GM19239 (cell line): ENCODE measurements at regions not wholly inside any gene's neighbourhood (a gene's known extent, or its start where the extent isn't known, plus 50 kb on each side); places are given as distances from the start of the nearest gene placed in this dataset.
"Not testable (repeated sequence)": the region's sequence is repeated elsewhere in the genome, so short reads cannot be mapped to it uniquely, and the experiment has no call there.

Source experiments
- DNase-seq: peaks from one replicate; pipeline ENCODE4 v3.0.0; 2011; ENCODE audit warnings: low spot score; ENCODE audit not compliant: insufficient read length
- FAIRE-seq: peaks from 2 replicates; lab custom pipeline; 2011; peaks lifted over from hg19 to GRCh38; lab: Jason Lieb, UNC

DNA sequence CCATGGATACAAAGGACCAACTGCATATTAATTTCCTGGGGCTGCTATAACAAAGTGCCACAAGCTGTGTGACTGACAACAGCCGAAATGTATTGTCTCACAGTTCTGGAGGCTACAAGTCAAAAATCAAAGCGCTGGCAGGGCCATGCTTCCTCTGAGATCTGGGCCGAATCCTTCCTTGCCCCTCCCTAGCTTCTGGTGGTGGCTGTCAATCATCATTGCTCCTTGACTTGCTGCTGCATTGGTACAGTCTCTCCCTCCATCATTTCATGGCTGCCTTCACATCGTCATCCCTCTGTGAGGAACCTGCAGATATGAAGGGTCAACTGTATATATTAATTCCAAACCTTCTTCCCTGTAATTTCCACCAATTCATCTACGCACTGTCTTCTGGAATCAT is 118.3 kb downstream of the EXOC5 start:
- DNase-seq (no peak), FAIRE-seq (no peak)

DNA sequence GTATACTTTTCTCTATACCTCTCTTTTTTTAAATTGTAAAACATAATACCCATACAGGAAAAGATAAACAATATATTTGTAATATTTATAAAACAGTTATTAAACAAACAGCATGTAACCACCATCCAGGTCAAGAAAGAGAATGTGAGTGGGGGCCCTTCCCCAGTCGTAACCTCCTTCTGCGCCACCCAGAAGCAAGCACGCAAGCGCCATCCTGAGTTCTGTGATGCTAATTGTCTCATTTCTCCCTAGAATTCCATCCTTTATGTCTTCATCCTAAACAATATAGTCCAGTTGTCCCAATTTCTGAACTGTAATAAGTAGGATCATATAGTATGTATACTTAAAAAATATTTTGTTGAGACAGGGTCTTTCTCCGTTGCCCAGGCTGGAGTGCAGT is 129.5 kb downstream of the EXOC5 start:
- DNase-seq = no peak
- FAIRE-seq = no peak

DNA sequence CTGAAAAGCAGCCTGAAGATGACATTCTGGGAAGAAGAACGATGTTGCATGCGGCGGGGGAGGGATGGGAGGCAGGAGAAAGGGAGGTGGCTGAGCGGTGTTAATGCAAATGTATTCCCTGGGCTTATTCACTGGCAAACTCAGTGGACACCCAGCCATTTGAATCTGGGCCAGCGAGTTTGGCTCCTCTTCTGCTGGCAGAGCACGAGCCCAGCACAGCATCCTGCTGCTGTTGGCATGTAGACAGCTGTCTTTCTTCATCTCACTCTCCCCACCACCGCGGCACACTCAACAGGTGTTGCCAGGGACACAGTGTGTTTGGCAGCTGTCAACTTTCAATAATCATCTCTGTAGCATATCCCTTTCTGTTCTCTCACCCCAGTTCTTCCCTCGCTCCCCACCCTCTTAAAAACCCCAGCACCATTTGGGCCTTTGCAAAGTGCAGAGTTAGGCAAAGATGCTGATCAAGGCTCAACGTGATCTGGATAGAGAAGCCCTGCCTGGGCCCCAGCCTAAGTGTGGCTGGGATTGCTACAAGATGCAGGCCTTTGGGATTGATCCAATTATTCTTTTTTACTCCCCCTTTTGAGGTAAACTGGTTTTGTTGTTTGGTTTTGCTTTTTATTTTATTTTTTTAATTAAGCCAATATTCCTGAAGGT is 131.9 kb downstream of the EXOC5 start:
- DNase-seq (no peak), FAIRE-seq (no peak)

DNA sequence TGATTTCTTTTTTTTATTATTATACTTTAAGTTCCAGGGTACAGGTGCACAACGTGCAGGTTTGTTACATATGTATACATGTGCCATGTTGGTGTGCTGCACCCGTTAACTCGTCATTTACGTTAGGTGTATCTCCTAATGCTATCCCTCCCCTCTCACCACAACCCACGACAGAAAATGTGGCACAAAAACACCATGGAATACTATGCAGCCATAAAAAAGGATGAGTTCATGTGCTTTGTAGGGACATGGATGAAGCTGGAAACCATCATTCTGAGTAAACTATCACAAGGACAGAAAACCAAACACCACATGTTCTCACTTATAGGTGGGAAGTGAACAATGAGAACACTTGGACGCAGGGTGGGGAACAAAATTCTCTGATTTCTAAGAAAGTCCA is 140.9 kb downstream of the EXOC5 start:
- not testable (repeated sequence) for DNase-seq, FAIRE-seq

DNA sequence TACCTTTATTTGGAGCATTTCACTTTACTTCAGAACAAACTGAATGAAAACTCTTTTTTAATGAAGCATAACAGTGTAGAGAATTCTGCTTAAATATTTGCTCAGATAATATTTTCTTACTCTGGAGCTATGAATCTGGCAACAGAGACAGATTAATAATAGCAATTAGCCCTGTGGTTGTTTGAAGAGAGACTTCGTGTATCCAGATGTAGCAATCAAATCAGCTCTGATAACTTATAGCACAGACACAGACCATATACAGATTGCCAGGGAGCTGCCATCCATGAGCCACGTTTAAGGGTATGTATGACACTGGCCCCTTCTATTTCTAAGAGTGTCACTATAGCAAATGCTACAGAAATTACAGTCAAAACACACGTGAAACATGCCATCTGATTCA is 146.6 kb downstream of the EXOC5 start:
- DNase-seq (no peak), FAIRE-seq (no peak)

DNA sequence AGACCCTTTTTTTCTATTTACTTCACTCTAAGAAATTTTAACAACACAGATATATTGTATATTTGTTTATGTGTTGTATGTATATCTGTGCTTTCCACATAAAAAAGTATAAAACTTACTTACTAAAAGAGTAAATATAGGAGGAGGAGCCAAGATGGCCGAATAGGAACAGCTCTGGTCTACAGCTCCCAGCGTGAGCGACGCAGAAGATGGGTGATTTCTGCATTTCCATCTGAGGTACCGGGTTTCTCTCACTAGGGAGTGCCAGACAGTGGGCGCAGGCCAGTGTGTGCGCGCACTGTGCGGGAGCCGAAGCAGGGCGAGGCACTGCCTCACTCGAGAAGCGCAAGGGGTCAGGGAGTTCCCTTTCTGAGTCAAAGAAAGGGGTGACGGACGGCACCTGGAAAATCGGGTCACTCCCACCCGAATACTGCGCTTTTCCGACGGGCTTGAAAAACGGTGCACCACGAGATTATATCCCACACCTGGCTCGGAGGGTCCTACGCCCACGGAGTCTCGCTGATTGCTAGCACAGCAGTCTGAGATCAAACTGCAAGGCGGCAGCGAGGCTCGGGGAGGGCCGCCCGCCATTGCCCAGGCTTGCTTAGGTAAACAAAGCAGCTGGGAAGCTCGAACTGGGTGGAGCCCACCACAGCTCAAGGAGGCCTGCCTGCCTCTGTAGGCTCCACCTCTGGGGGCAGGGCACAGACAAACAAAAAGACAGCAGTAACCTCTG is 156.5 kb downstream of the EXOC5 start:
- FAIRE-seq, DNase-seq: not testable (repeated sequence)

DNA sequence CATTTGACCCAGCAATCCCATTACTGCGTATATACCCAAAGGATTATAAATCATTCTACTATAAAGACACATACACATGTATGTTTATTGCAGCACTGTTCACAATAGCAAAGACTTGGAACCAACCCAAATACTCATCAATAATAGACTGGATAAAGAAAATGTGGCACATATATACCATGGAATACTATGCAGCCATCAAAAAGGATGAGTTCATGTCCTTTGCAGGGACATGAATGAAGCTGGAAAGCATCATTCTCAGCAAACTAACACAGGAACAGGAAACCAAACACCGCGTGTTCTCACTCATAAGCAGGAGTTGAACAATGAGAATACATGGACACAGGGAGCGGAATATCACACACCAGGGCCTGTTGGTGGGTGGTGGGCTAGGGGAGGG is 158.3 kb downstream of the EXOC5 start:
- FAIRE-seq, DNase-seq: not testable (repeated sequence)

DNA sequence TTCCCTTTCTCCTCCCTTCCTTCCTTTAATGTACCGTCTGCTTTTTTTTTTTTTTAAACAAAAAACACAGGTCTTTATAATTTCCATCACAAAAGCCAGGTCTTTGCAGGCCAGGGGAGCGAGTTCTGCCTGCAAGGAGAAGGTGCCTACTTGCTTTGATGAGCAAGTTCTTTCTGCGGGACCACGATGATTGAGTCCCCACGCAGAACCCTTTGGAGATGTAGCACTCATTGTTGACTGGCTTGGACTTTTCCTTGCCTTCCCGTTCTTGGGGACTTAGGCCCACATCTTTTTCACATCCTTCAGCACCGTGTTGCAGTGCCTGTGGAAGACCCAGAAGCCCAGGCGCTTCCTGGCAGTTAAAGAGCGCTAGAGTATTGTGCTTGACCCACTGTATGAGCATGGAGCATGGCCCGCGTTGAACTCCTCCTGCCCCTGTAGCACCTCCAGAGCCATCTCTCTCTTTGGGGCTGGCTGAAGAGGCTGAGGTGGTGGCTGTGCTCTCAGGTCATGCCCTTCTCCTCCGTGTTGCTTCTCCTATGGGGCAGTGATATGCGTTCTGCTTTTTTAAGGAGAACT is 177.6 kb downstream of the EXOC5 start:
- no peak for FAIRE-seq
- no peak for DNase-seq

DNA sequence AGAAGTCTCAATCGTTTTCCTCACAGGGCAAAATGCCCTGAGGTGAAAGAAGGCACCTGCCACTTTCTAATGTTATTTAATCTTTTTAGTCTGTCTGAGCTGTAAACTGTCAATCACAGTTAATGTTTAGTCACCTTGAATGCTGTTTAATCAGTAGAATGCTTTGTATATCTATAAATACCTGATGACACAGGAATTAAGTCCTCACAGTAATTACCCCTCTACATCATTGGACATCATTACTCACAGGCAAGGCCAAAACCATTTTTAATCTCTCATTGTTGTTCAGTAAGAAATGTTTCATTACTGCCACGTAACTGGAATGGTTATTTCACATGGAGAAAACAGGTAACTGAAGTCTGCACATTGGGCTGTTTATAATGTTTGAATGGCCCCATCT is 178.8 kb downstream of the EXOC5 start:
- FAIRE-seq (no peak), DNase-seq (no peak)

DNA sequence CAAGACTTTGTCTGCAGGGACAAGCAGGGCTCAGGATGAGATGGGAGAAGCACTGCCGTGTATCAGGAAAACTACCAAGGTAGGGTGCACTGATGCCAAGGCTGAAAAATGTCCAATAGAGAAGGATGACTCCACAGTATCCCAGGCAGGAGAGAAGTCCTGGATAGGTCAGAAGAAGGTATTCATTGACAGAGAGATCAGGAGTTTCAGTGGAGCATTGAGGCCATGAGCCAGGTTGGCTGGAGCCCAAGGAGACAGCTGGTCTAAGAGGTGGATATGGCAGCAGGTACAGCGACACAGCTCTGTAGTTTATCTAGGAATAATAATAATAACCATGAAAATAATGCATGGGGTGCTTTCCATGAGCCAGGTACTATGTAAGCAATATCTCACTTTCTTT is 180.9 kb downstream of the EXOC5 start:
- FAIRE-seq (no peak), DNase-seq (no peak)

DNA sequence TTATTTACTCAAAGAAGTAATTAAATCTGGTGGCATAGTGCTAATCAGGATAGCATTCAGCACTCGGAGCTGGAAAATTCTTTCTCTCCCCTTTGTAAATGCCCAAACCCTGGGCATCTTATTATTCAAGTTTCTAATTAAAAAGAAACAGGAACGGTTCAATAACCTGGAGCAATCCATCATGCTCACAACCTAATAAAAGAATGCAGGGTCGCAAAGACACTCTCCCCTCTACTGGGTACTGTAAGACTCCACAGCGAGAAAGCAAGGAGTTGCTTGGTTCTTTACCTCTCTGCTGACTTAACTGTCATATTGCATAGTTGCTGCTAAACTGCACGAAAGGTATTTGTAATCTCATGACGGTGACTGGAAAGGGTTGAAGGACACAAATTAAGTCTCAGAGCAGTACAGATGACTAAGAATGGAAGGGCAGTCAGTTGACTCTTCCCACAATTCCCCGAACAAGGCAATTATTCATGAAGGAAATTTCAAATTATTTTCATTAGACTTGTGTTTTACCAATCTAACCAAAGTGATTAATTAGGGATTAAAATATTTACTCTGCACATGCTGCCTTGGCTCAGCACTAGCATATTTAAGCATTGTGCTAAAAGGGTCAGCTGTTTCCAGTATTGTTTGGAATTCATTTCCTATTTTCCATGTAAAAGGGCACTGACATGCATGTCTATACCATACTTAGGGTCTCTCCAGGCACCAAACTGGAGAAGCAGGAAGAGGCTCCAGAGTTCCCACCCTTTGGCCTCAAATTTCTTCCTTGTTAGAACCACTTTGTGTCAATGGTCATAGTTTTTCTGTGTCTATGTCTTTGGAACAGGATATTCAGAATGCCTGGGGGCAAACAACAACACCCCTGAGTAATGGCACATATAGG is 182.2 kb downstream of the EXOC5 start:
- no peak for FAIRE-seq
- no peak for DNase-seq

DNA sequence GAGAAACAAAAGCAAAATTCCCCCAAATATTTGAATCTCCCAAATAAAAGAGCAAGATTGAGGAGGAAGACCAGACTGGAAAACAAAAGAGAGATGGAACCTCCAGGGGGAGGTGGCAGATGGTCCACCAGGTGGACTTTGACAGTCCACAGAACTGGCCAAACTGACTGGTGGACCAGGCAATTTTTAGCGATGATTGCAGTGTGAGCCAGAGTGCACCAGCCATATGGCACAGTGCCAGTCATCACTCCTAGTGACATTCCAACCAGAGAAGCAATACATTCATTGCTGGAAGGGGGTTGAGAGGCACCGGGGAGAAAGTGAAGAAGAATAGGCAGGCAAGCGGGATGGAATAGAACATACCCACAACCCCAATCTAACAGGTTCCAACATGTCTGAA is 182.9 kb downstream of the EXOC5 start:
- DNase-seq = no peak
- FAIRE-seq = no peak

DNA sequence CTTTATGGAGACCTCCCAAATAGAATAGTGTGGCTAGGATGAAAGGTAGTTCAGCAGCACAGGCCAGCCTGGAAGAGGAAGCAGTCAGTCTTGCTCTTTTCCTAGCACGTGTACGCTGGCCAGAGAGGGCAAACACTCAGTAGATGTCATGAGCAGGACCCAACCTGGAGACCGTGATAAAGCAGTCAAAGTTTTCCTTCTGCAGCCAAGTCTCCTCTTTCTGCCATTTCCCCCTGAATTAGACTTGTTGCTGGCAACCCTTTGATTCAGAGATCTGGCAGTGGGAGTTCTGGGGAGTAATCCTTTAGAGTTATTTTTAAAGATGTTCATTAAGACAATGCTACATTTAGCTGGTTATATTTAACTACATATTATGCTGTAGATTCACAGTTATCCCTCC is 183.7 kb downstream of the EXOC5 start:
- FAIRE-seq = no peak
- no peak for DNase-seq

DNA sequence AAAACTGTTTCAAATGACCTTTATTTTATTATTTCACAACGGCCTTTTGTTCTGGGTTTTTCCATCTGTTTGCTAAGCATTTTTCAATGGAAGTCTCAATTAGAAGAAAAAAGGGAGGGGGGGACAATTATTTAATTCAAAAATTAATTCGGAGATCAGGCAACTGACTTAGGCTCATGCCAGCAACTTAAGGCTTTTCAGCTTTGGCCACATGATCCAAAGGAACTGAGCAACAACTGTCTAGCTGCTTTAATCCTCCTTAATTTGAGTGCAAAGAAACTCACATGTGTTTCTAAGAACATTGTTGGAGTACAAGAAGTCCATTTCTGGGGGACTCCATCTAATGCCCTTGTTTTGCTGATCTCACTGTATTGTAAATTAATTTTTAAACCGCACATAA is 188.0 kb downstream of the EXOC5 start:
- no peak for FAIRE-seq

DNA sequence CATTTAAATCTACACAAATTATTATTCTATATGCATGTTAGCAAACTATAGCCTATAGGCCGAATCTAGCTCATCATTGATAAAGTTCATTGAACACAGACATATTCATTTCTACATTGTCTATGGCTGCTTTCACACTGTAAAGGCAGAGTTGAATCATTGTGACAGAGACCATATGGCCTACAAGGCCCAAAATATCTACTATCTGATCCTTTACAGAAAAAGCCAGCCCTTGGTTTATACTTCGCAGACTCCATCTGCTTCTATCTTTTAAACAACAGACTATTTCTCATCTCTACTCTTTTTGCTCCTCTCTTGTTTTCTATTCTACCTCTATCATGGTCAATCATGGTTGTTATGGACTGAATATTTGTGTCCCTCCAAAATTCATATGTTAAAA is 190.7 kb downstream of the EXOC5 start:
- no peak for DNase-seq
- FAIRE-seq = no peak

More for the DNA sequence above, 188.0 kb downstream of the EXOC5 start:
- DNase-seq = no peak

DNA sequence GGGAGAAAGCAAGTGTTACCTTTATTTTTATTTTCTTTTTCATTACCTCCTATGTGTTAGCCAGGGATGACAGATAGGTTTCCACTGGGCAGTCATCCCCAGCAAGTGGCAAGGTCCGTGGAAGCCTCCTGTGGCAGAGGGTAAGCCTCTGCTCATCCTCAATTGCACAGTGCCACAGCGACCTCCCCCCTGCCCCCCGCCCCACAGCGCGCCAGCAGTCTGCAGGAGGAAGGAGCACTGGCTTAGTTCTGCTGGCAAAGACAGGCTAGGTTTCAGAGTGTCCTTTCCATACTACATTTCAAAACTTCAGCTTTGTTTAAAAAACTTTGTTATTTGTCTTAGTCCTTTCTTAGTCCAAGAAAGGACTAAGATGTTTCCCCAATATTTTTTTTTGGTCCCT is 194.7 kb downstream of the EXOC5 start:
- no peak for FAIRE-seq
- no peak for DNase-seq

DNA sequence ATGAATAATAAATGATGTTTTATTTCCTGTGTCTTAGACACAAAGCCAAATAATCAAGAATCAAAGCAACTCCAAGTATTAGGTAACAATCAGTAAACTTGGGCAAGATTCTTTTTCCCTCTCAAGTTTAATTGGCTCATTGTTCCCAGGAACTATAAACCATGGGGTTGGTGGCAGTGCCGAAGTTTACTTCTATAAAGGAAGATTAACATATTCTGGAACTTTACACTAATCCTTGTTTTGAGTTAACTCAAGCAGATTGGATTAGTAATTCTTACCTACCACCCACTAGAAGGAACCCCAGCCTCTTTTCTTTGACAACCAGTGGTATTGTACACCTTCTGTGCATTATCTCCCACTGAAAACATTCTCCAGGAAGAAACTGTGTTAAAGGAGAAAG is 197.1 kb downstream of the EXOC5 start:
- no peak for DNase-seq

DNA sequence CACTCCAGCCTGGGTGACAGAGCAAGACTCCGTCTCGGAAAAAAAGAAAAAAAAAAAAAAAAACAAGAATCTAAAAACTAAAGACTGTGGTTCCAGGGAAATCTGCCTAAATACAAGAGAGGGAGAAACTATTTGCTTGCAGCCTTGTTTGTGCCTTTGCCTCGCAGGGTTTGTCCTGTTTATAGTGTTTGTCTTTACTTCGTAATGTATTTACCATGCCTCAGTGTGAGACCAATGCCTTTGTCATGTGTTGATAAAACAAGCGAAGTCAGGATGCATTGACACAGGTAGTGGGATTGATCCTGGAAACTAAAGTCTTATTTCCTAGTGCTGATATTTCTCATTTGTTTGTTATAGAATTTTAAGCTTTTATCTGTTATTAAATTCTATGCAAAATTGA is 199.0 kb downstream of the EXOC5 start:
- FAIRE-seq (no peak), DNase-seq (no peak)

More for the DNA sequence above, 197.1 kb downstream of the EXOC5 start:
- no peak for FAIRE-seq

DNA sequence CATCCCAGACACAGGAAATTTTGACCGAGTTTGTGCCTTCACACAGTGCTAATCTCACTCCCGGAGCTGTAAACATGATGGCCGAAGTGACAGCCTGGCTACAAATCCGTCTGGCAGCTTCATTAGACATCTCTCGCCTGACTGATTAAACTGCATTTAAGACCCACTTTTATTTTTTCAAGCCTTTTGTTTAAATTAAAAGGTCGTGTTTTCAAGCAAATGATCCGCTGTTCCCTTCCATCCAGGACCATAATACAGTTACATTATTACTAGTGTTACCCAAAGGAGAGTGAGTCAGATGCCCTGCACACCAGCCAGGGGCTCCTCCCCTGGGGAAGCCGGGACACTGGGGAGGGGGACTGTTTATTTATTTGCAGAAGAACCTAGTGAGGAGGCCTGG is 200.2 kb downstream of the EXOC5 start:
- FAIRE-seq (no peak), DNase-seq (no peak)

DNA sequence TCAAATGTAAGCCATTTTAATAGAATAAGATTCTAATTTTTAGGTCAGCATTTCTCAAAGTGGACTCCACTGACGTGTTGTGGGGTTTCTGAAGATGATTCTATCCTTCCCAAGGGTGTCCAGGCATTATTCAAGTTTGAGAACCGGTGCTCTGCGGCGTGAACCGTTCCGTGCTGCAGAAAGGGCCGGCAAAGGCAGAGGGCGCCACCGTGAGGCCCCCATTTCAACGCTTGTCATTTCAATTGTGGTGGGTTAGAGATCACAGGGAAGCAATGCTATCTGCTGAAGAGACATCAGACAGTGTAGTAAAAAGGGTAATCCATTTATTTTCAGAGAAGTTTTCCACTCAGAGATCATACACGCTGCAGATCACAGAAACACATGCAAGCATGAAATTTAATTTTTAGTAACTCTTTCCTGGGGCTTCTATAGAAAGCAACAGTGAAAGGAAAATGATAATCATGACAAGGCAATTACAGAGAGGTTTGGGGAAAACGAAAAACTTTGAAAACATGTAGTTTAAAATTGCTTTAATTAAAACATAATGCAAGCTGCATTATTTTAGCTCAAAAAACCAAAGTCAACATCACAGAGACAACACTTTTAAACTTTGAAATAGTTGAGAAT is 201.7 kb downstream of the EXOC5 start:
- no peak for DNase-seq

More for the DNA sequence above, 201.7 kb downstream of the EXOC5 start:
- no peak for FAIRE-seq
